Astrocyte (in vitro differentiated cells and primary cell): ENCODE measurements at regions not wholly inside any gene's neighbourhood (a gene's known extent, or its start where the extent isn't known, plus 50 kb on each side); places are given as distances from the start of the nearest gene placed in this dataset.

Experiments used
- CTCF ChIP-seq: IDR thresholded peaks from 2 replicates; pipeline ENCODE4 v1.5.1; 2011; ENCODE audit warnings: low read depth, mild to moderate bottlenecking, inconsistent platforms, low read length, moderate library complexity; ENCODE audit not compliant: insufficient read depth
- EZH2 ChIP-seq: IDR thresholded peaks from 2 replicates; pipeline ENCODE4 v1.6.1; 2012; ENCODE audit warnings: mild to moderate bottlenecking, low read length, inconsistent platforms; ENCODE audit not compliant: insufficient read depth

DNA sequence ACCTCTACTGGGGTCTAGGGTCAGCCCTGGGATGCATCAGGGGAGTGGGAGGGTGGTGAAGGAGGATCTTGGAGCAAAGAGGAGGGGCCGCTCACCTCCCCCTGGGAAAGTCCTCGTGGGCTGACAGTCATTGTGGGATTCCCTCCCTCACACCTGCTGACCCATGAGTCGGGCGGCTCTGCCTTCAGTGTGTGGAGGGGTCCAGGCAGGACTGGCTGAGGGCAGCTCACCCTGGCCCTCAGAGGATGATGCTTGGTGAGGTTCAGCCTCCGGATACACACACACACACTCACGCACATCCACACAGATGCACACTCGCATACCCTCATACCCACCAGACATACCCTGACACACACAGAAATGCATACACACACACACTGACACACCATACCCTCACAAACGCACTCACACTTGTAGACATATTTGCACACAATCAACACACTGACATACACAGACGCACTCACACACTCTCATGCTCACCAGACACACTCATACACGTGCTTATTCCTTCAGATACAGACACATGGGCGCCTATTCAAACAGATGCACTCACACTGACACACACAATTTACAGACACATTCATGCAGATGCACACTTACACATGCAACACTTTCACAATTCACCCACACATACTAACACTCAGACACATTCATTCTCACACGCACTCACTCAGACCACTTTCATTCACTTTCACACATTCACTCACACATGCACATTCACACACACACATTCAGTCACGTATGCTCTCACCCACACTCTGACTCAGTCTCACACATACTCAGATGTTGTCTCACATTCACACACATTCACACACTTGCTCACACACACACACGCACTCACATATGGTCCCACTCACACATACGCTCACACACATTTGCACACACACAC is 105.1 kb upstream of the RPL38 start:
- TF ChIP-seq EZH2 (no peak), CTCF (no peak)
